ENCODE measurements at regions not wholly inside any gene's neighbourhood (a gene's known extent, or its start where the extent isn't known, plus 50 kb on each side); places are given as distances from the start of the nearest gene placed in this dataset.

GRCh38 chr1:244326757-244327156 is 125.0 kb downstream of the ADSS2 start:
- no peak overlapping the region for H3K9ac ChIP-seq (ENCODE audit: low read length)
- no peak overlapping the region for H3K4me3 ChIP-seq (ENCODE audit: low read depth, low read length, poor library complexity, severe bottlenecking)
- no peaks in the 10 kb centered on the region for H3K79me2 ChIP-seq (ENCODE audit: insufficient read depth, low read length)
- peaks cover 4% of the 10 kb centered on the region for H3K4me1 ChIP-seq (ENCODE audit: insufficient read depth, low read length, severe bottlenecking)
- TF ChIP-seq EZH2 (IDR thresholded peaks at IDR 0.05; ENCODE audit: borderline replicate concordance, low read length): no peak
- TF ChIP-seq, protein P1, sequence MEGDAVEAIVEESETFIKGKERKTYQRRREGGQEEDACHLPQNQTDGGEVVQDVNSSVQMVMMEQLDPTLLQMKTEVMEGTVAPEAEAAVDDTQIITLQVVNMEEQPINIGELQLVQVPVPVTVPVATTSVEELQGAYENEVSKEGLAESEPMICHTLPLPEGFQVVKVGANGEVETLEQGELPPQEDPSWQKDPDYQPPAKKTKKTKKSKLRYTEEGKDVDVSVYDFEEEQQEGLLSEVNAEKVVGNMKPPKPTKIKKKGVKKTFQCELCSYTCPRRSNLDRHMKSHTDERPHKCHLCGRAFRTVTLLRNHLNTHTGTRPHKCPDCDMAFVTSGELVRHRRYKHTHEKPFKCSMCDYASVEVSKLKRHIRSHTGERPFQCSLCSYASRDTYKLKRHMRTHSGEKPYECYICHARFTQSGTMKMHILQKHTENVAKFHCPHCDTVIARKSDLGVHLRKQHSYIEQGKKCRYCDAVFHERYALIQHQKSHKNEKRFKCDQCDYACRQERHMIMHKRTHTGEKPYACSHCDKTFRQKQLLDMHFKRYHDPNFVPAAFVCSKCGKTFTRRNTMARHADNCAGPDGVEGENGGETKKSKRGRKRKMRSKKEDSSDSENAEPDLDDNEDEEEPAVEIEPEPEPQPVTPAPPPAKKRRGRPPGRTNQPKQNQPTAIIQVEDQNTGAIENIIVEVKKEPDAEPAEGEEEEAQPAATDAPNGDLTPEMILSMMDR (IDR thresholded peaks at IDR 0.05; ENCODE audit: low read length): no peak
- H3K27me3 ChIP-seq (ENCODE audit: insufficient read depth, low read length): no peaks in the 10 kb centered on the region
- H2AFZ ChIP-seq (ENCODE audit: low read length): no peak overlapping the region
- no peaks in the 10 kb centered on the region for H4K20me1 ChIP-seq (ENCODE audit: insufficient read depth, low read length)
- no peaks in the 10 kb centered on the region for H3K9me2 ChIP-seq (ENCODE audit: low read depth, low read length)
- no peak overlapping the region for H3K4me2 ChIP-seq (ENCODE audit: low read length)
- H3K9me3 ChIP-seq (ENCODE audit: low read length): no peaks in the 10 kb centered on the region
- no peaks in the 10 kb centered on the region for H3K36me3 ChIP-seq (ENCODE audit: insufficient read depth, low read length)
- no peaks in the 10 kb centered on the region for H3F3A ChIP-seq (ENCODE audit: insufficient read depth, low read length)
- no peak overlapping the region for H3K27ac ChIP-seq (ENCODE audit: low read depth, low read length, poor library complexity, severe bottlenecking)

DNA sequence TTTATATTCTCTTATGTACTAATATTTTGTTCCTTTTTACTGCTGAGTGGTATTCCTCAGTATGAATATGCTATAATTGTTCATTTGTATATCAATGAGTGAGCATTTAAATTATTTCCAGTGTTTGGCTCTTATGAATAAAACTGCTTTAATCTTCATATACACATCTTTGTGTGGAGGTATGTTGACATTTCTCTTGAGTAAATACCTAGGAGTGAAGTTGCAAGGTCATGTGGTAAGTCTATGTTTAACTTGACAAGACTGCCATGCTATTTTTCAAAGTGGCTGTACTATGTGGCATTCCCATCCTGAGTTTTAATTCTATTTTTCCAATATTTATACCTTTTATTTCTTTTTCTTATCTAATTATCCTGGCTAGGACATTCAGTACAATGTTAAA is 124.2 kb downstream of the ADSS2 start:
- peaks cover 4% of the 10 kb centered on the region for H3K4me1 ChIP-seq (ENCODE audit: insufficient read depth, low read length, severe bottlenecking)
- H3K4me2 ChIP-seq (ENCODE audit: low read length): no peak overlapping the region
- H3K9me2 ChIP-seq (ENCODE audit: low read depth, low read length): no peaks in the 10 kb centered on the region
- TF ChIP-seq, protein P1 (IDR thresholded peaks at IDR 0.05; ENCODE audit: low read length): no peak
- TF ChIP-seq EZH2 (IDR thresholded peaks at IDR 0.05; ENCODE audit: borderline replicate concordance, low read length): no peak
- no peak overlapping the region for H2AFZ ChIP-seq (ENCODE audit: low read length)
- H3K9ac ChIP-seq (ENCODE audit: low read length): no peak overlapping the region
- no peaks in the 10 kb centered on the region for H3K9me3 ChIP-seq (ENCODE audit: low read length)
- no peaks in the 10 kb centered on the region for H3K79me2 ChIP-seq (ENCODE audit: insufficient read depth, low read length)
- no peak overlapping the region for H3K27ac ChIP-seq (ENCODE audit: low read depth, low read length, poor library complexity, severe bottlenecking)
- H3K27me3 ChIP-seq (ENCODE audit: insufficient read depth, low read length): no peaks in the 10 kb centered on the region
- no peak overlapping the region for H3K4me3 ChIP-seq (ENCODE audit: low read depth, low read length, poor library complexity, severe bottlenecking)
- H3F3A ChIP-seq (ENCODE audit: insufficient read depth, low read length): no peaks in the 10 kb centered on the region
- H3K36me3 ChIP-seq (ENCODE audit: insufficient read depth, low read length): no peaks in the 10 kb centered on the region
- H4K20me1 ChIP-seq (ENCODE audit: insufficient read depth, low read length): no peaks in the 10 kb centered on the region

DNA sequence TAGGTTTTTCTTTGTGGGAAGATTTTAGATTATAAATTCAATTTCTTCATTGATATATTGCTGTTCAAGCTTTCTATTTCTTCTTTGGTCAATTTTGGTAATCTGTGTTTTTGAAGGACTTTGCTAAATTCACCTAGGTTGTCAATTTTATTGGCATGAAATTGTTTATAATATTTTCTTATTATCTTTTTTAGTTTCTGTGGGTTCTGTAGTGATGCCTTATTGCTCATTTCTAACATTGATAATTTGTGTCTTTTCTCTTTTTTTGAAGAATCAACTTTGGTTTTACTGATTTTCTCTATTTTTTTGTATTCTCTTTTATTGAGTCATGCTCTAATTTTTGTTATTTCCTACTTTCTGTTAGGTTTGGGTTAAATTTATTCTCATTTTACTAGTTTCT is 123.2 kb downstream of the ADSS2 start:
- H4K20me1 ChIP-seq (ENCODE audit: insufficient read depth, low read length): no peaks in the 10 kb centered on the region
- no peaks in the 10 kb centered on the region for H3K27me3 ChIP-seq (ENCODE audit: insufficient read depth, low read length)

More for the DNA sequence above, 123.2 kb downstream of the ADSS2 start:
- Histone ChIP-seq H3F3A (ENCODE audit: insufficient read depth, low read length) (no peaks in the 10 kb centered on the region), H3K9me3 (ENCODE audit: low read length) (no peaks in the 10 kb centered on the region), H3K9ac (ENCODE audit: low read length) (no peak overlapping the region), H2AFZ (ENCODE audit: low read length) (no peak overlapping the region), H3K36me3 (ENCODE audit: insufficient read depth, low read length) (no peaks in the 10 kb centered on the region), H3K79me2 (ENCODE audit: insufficient read depth, low read length) (no peaks in the 10 kb centered on the region), H3K27ac (ENCODE audit: low read depth, low read length, poor library complexity, severe bottlenecking) (no peak overlapping the region), H3K4me1 (ENCODE audit: insufficient read depth, low read length, severe bottlenecking) (peaks cover 4% of the 10 kb centered on the region), H3K4me2 (ENCODE audit: low read length) (no peak overlapping the region), H3K9me2 (ENCODE audit: low read depth, low read length) (no peaks in the 10 kb centered on the region), H3K4me3 (ENCODE audit: low read depth, low read length, poor library complexity, severe bottlenecking) (no peak overlapping the region)
- TF ChIP-seq EZH2 (IDR thresholded peaks at IDR 0.05; ENCODE audit: borderline replicate concordance, low read length): no peak
- TF ChIP-seq, protein P1 (IDR thresholded peaks at IDR 0.05; ENCODE audit: low read length): no peak
